Limb (tissue), 2 donors: ENCODE measurements at regions not wholly inside any gene's neighbourhood (a gene's known extent, or its start where the extent isn't known, plus 50 kb on each side); places are given as distances from the start of the nearest gene placed in this dataset.

Source experiments
- DNase-seq, 2 donors: peaks; one replicate each; pipeline ENCODE4 v3.0.0-alpha.2; 2016; ENCODE audit errors: extremely low spot score in 2 of 2

GRCh38 chr3:11089931-11090330 lies 64.4 kb upstream of the HRH1 start:
- no peak for DNase-seq

- no peak for DNase-seq
Measured at GRCh38 chr3:11090551-11090950, 63.7 kb upstream of the HRH1 start.

GRCh38 chr3:11091088-11091590 lies 63.2 kb upstream of the HRH1 start:
- DNase-seq, result no peak

GRCh38 chr3:11091791-11092190 lies 62.5 kb upstream of the HRH1 start:
- no peak for DNase-seq

- DNase-seq, result no peak
Measured at GRCh38 chr3:11093823-11094340, 60.4 kb upstream of the HRH1 start.

GRCh38 chr3:11095932-11096265 lies 58.4 kb upstream of the HRH1 start:
- DNase-seq, result no peak

- peak; percentile 43 to 62 for DNase-seq
Measured at GRCh38 chr3:11096266-11097139, 57.8 kb upstream of the HRH1 start.

- DNase-seq, result no peak
Measured at GRCh38 chr3:11099306-11099705, 55.0 kb upstream of the HRH1 start.
